Neuronal stem cell (in vitro differentiated cells): ENCODE measurements at regions not wholly inside any gene's neighbourhood (a gene's known extent, or its start where the extent isn't known, plus 50 kb on each side); places are given as distances from the start of the nearest gene placed in this dataset.

Source experiments
- DNase-seq: peaks from one replicate; pipeline ENCODE4 v3.0.0-alpha.2; 2013; ENCODE audit warnings: low spot score
- H2AFZ ChIP-seq: one replicate; pipeline ENCODE4 v1.6.1; 2013; ENCODE audit warnings: mild to moderate bottlenecking, low read length, inconsistent platforms
- H2AK5ac ChIP-seq: 2 replicates; pipeline ENCODE4 v1.6.1; 2013; ENCODE audit warnings: low read depth, mild to moderate bottlenecking, inconsistent platforms, low read length, moderate library complexity, mixed read lengths
- H2BK120ac ChIP-seq: 2 replicates; pipeline ENCODE4 v1.6.1; 2013; ENCODE audit warnings: low read depth, mild to moderate bottlenecking, inconsistent platforms, low read length, moderate library complexity, mixed read lengths
- H2BK12ac ChIP-seq: one replicate; pipeline ENCODE4 v1.6.1; 2013; ENCODE audit warnings: low read length, inconsistent platforms
- H2BK15ac ChIP-seq: 2 replicates; pipeline ENCODE4 v1.6.1; 2013; ENCODE audit warnings: mild to moderate bottlenecking, low read length, inconsistent platforms, mixed read lengths
- H2BK5ac ChIP-seq: one replicate; pipeline ENCODE4 v1.6.1; 2013; ENCODE audit warnings: inconsistent platforms, mild to moderate bottlenecking, low read length, moderate library complexity
- H3K14ac ChIP-seq: one replicate; pipeline ENCODE4 v1.6.1; 2013; ENCODE audit warnings: low read length, inconsistent platforms
- H3K18ac ChIP-seq: 2 replicates; pipeline ENCODE4 v1.6.1; 2013; ENCODE audit warnings: low read length, inconsistent platforms
- H3K23ac ChIP-seq: 2 replicates; pipeline ENCODE4 v1.6.1; 2013; ENCODE audit warnings: low read depth, mild to moderate bottlenecking, mixed read lengths, low read length, inconsistent platforms; ENCODE audit not compliant: poor library complexity
- H3K27ac ChIP-seq: replicated peaks from 3 replicates; pipeline ENCODE4 v1.5.1; 2013; ENCODE audit warnings: low read length, inconsistent platforms
- H3K27me3 ChIP-seq, 3 experiments: 2 replicates each; pipeline ENCODE4 v1.6.1; 2013; ENCODE audit warnings: low read length in 3 of 3, mild to moderate bottlenecking in 2 of 3, inconsistent platforms in 1 of 3, low read depth in 1 of 3, mixed read lengths in 1 of 3, moderate library complexity in 1 of 3; ENCODE audit not compliant: control insufficient read depth in 3 of 3, insufficient read depth in 3 of 3
- H3K36me3 ChIP-seq, 2 donors: replicated peaks in 1 of 2; 2 replicates each; pipeline ENCODE4 v1.6.1; 2013; ENCODE audit warnings: low read length in 2 of 2; ENCODE audit not compliant: control insufficient read depth in 2 of 2, insufficient read depth in 2 of 2
- H3K4ac ChIP-seq: 2 replicates; pipeline ENCODE4 v1.6.1; 2013; ENCODE audit warnings: inconsistent platforms, mild to moderate bottlenecking, low read length, moderate library complexity
- H3K4me1 ChIP-seq, 2 donors: 1 replicate in 1 of 2; 2 replicates in 1 of 2; pipeline ENCODE4 v1.6.1; 2013; ENCODE audit warnings: low read length in 2 of 2, low read depth in 1 of 2; ENCODE audit not compliant: control insufficient read depth in 2 of 2, insufficient read depth in 1 of 2
- H3K4me2 ChIP-seq: one replicate; pipeline ENCODE4 v1.6.1; 2013; ENCODE audit warnings: mild to moderate bottlenecking, low read length, inconsistent platforms; ENCODE audit not compliant: insufficient read depth, poor library complexity, severe bottlenecking
- H3K4me3 ChIP-seq, 2 donors: 2 replicates each; pipeline ENCODE4 v1.5.1; 2013; ENCODE audit warnings: low read length in 2 of 2, mild to moderate bottlenecking in 2 of 2, inconsistent platforms in 1 of 2, moderate library complexity in 1 of 2
- H3K79me1 ChIP-seq: one replicate; pipeline ENCODE4 v1.6.1; 2013; ENCODE audit warnings: low read depth, mild to moderate bottlenecking, inconsistent platforms, low read length, moderate library complexity
- H3K9ac ChIP-seq: one replicate; pipeline ENCODE4 v1.6.1; 2013; ENCODE audit warnings: mild to moderate bottlenecking, low read depth, low read length, inconsistent platforms; ENCODE audit not compliant: poor library complexity
- H3K9me3 ChIP-seq, 2 donors: replicated peaks in 1 of 2; 2 replicates each; pipeline versions ENCODE3 to v1.6.1; 2013; ENCODE audit warnings: low read length in 2 of 2, mild to moderate bottlenecking in 2 of 2, inconsistent platforms in 1 of 2, low read depth in 1 of 2, mixed read lengths in 1 of 2, moderate library complexity in 1 of 2; ENCODE audit not compliant: control insufficient read depth in 2 of 2, insufficient read depth in 1 of 2
- H4K8ac ChIP-seq: one replicate; pipeline ENCODE4 v1.6.1; 2013; ENCODE audit warnings: low read depth, mild to moderate bottlenecking, inconsistent platforms, low read length, moderate library complexity
- H4K91ac ChIP-seq: one replicate; pipeline ENCODE4 v1.6.1; 2013; ENCODE audit warnings: low read length, low read depth, mild to moderate bottlenecking, inconsistent platforms; ENCODE audit not compliant: poor library complexity
- WGBS, 2 donors: extraction: QIAGEN DNeasy Blood & Tissue Kit; methylation state at CpG; one replicate each; pipeline ENCODE4 v1.1.7; 2013; ENCODE audit warnings: missing lambda C conversion rate in 2 of 2, mixed read lengths in 1 of 2; ENCODE audit not compliant: insufficient read length in 2 of 2, insufficient replicate concordance in 1 of 2; ENCODE audit errors: extremely low coverage in 2 of 2; 5-methylcytosine and 5-hydroxymethylcytosine counted together

- Histone ChIP-seq H2BK120ac (no peak overlapping the region), H2BK12ac (no peak overlapping the region), H4K91ac (no peak overlapping the region), H3K4me1 (peaks cover 3 to 6% of the 10 kb centered on the region in 2 donors), H3K9ac (no peak overlapping the region), H3K4ac (no peak overlapping the region), H3K27ac (no peak overlapping the region), H2BK5ac (no peak overlapping the region), H3K18ac (no peak overlapping the region), H3K36me3 (no peaks in the 10 kb centered on the region), H3K9me3 (peaks cover 0 to 2% of the 10 kb centered on the region in 2 donors), H2AFZ (peak overlapping the region; percentile 8), H2BK15ac (no peak overlapping the region), H3K4me3 (no peak overlapping the region), H3K27me3 (no peaks in the 10 kb centered on the region), H4K8ac (no peak overlapping the region), H3K23ac (no peak overlapping the region), H3K79me1 (no peaks in the 10 kb centered on the region), H3K14ac (no peak overlapping the region), H2AK5ac (no peak overlapping the region), H3K4me2 (no peak overlapping the region)
- WGBS, 2 donors = no CpG with 5 or more reads among the region's 2 CpGs
- DNase-seq = no peak
These were observed 86.7 kb upstream of the TBL1XR1 start for GRCh38 chr3:177283983-177284382.

- H4K8ac ChIP-seq = no peak overlapping the region
- H4K91ac ChIP-seq = no peak overlapping the region
- WGBS, 2 donors = no CpG with 5 or more reads among the region's 8 CpGs
- H3K9me3 ChIP-seq = peaks cover 0 to 2% of the 10 kb centered on the region in 2 donors
- no peaks in the 10 kb centered on the region for H3K79me1 ChIP-seq
- no peak overlapping the region for H2BK12ac ChIP-seq
- no peak overlapping the region for H2BK120ac ChIP-seq
- H2BK5ac ChIP-seq = no peak overlapping the region
- no peak overlapping the region for H3K4me2 ChIP-seq
- DNase-seq = no peak
- H3K23ac ChIP-seq = no peak overlapping the region
- no peak overlapping the region for H3K4me3 ChIP-seq
- no peak overlapping the region for H2BK15ac ChIP-seq
- H3K4ac ChIP-seq = no peak overlapping the region
- no peak overlapping the region for H3K9ac ChIP-seq
- H3K27ac ChIP-seq = no peak overlapping the region
- peaks cover 1 to 6% of the 10 kb centered on the region in 2 donors for H3K4me1 ChIP-seq
- no peak overlapping the region for H2AK5ac ChIP-seq
- H2AFZ ChIP-seq = peak overlapping the region; percentile 8
- H3K36me3 ChIP-seq = no peaks in the 10 kb centered on the region
- no peak overlapping the region for H3K14ac ChIP-seq
- H3K18ac ChIP-seq = no peak overlapping the region
- H3K27me3 ChIP-seq = no peaks in the 10 kb centered on the region
These were observed 87.2 kb upstream of the TBL1XR1 start for GRCh38 chr3:177284383-177284881.

GRCh38 chr3:177286034-177286433 lies 88.8 kb upstream of the TBL1XR1 start:
- no peak overlapping the region for H2AFZ ChIP-seq
- no peak overlapping the region for H3K4me2 ChIP-seq
- no peak overlapping the region for H3K9ac ChIP-seq
- no peak overlapping the region for H3K18ac ChIP-seq
- H3K14ac ChIP-seq = no peak overlapping the region
- no peak overlapping the region for H4K91ac ChIP-seq
- H3K4ac ChIP-seq = no peak overlapping the region
- H3K9me3 ChIP-seq = peaks cover 0 to 2% of the 10 kb centered on the region in 2 donors
- no peak overlapping the region for H2BK12ac ChIP-seq
- H3K27me3 ChIP-seq = no peaks in the 10 kb centered on the region
- no peak overlapping the region for H2AK5ac ChIP-seq
- H2BK5ac ChIP-seq = no peak overlapping the region
- no peak overlapping the region for H2BK15ac ChIP-seq
- no peaks in the 10 kb centered on the region for H3K79me1 ChIP-seq
- no peak overlapping the region for H3K27ac ChIP-seq
- H3K36me3 ChIP-seq = no peaks in the 10 kb centered on the region
- H2BK120ac ChIP-seq = no peak overlapping the region
- H3K4me1 ChIP-seq = peaks cover 1 to 6% of the 10 kb centered on the region in 2 donors
- H3K4me3 ChIP-seq = no peak overlapping the region
- H3K23ac ChIP-seq = no peak overlapping the region
- no CpG with 5 or more reads among the region's 2 CpGs for WGBS, 2 donors
- no peak overlapping the region for H4K8ac ChIP-seq
- no peak for DNase-seq

GRCh38 chr3:177287231-177287630 lies 89.9 kb upstream of the TBL1XR1 start:
- Histone ChIP-seq H3K4ac (no peak overlapping the region), H4K8ac (no peak overlapping the region), H3K27ac (no peak overlapping the region), H2BK120ac (no peak overlapping the region), H3K18ac (no peak overlapping the region), H3K9me3 (no peaks in the 10 kb centered on the region), H3K9ac (no peak overlapping the region), H3K4me2 (no peak overlapping the region), H3K23ac (no peak overlapping the region), H3K36me3 (no peaks in the 10 kb centered on the region), H2BK5ac (no peak overlapping the region), H3K79me1 (no peaks in the 10 kb centered on the region), H2BK12ac (no peak overlapping the region), H2AK5ac (no peak overlapping the region), H2BK15ac (peak overlapping the region; percentile 64), H3K14ac (no peak overlapping the region), H3K4me1 (peaks cover 0 to 6% of the 10 kb centered on the region in 2 donors), H2AFZ (peak overlapping the region; percentile 12), H3K4me3 (no peak overlapping the region), H3K27me3 (no peaks in the 10 kb centered on the region), H4K91ac (no peak overlapping the region)
- DNase-seq = no peak
- WGBS, 2 donors = no CpG with 5 or more reads among the region's 4 CpGs
